RWPE2 (cell line): ENCODE measurements at regions not wholly inside any gene's neighbourhood (a gene's known extent, or its start where the extent isn't known, plus 50 kb on each side); places are given as distances from the start of the nearest gene placed in this dataset.
A peak's percentile ranks its signal among the peaks of the same experiment; 100 is the strongest.
"Not testable (repeated sequence)": the region's sequence is repeated elsewhere in the genome, so short reads cannot be mapped to it uniquely, and the experiment has no call there.

Source experiments
- ATAC-seq: fragments of 200-7000 bp; cut with Tn5 transposase; 3 replicates; pipeline ENCODE4 v1.9.1; 2021; ENCODE audit warnings: low read depth
- DNase-seq: peaks from one replicate; pipeline ENCODE4 v3.0.0-alpha.2; 2020; ENCODE audit warnings: low spot score
- H3K27ac ChIP-seq: fragments of 450-650 bp; 2 replicates; pipeline ENCODE4 v1.5.1; 2017; ENCODE audit warnings: mild to moderate bottlenecking; ENCODE audit not compliant: poor library complexity, severe bottlenecking
- H3K27me3 ChIP-seq: fragments of 250-450 bp; sonication (Bioruptor Pico); 2 replicates; pipeline ENCODE4 v1.5.1; 2021; ENCODE audit warnings: mild to moderate bottlenecking, moderate library complexity; ENCODE audit not compliant: insufficient read depth, poor library complexity, severe bottlenecking
- H3K36me3 ChIP-seq: fragments of 250-450 bp; sonication (Bioruptor Pico); 2 replicates; pipeline ENCODE4 v1.5.1; 2020; ENCODE audit warnings: low read depth, mild to moderate bottlenecking, moderate library complexity
- H3K4me1 ChIP-seq: fragments of 250-450 bp; sonication (Bioruptor Pico); 2 replicates; pipeline ENCODE4 v1.5.1; 2021; ENCODE audit warnings: mild to moderate bottlenecking, moderate library complexity; ENCODE audit not compliant: insufficient read depth, poor library complexity, severe bottlenecking
- H3K4me3 ChIP-seq: fragments of 250-450 bp; sonication (Bioruptor Pico); 2 replicates; pipeline ENCODE4 v1.5.1; 2021; ENCODE audit warnings: mild to moderate bottlenecking, moderate library complexity; ENCODE audit not compliant: severe bottlenecking
- H3K9me3 ChIP-seq: fragments of 250-450 bp; sonication (Bioruptor Pico); 2 replicates; pipeline ENCODE4 v1.5.1; 2021; ENCODE audit warnings: mild to moderate bottlenecking, moderate library complexity; ENCODE audit not compliant: severe bottlenecking

DNA sequence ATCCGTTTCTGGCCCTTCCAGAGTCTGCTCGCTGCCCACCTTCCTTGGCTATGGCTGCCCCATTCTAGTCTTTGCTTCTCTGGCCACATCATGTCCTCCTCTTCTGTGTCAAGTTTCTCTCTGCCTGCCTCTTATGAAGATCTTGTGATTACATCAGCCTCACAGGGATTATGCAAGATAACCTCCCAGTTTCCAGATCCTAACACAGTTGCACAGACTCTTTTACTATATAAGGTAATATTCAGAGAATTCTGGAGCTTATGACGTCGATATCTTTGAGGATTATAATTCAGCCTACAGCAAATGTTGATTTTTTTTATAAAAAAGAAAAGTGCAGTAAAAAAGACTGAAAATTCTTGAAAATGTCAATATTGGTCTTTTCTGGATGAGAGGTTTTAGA lies 97.2 kb upstream of the CRYM start:
- not testable (repeated sequence) for H3K27ac ChIP-seq, H3K4me1 ChIP-seq, H3K9me3 ChIP-seq, H3K4me3 ChIP-seq, H3K27me3 ChIP-seq, DNase-seq, H3K36me3 ChIP-seq
- ATAC-seq, result peak; percentile 46; the same call in 2 of the 3 replicates

DNA sequence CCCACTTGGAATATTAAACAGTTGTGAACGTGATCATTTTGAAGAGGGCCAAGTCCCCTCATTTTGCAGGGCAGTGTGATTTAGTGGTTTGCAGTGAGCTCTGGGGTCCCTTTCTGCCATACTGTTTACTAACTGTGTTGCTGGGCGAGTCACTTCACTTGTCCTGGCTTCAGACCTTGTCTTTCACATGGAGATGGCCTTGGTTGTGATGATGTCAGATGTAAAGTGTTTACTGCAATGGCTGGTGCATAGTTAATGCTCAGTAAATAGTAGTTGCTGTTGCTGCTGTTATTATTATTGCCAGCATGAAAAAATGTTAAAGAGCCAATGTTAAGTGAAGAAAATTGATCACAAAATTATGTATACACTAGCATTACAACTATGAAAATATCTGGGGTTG lies 95.4 kb upstream of the CRYM start:
- H3K36me3 ChIP-seq, H3K9me3 ChIP-seq, ATAC-seq, H3K4me3 ChIP-seq, H3K27ac ChIP-seq, DNase-seq, H3K27me3 ChIP-seq, H3K4me1 ChIP-seq: not testable (repeated sequence)

DNA sequence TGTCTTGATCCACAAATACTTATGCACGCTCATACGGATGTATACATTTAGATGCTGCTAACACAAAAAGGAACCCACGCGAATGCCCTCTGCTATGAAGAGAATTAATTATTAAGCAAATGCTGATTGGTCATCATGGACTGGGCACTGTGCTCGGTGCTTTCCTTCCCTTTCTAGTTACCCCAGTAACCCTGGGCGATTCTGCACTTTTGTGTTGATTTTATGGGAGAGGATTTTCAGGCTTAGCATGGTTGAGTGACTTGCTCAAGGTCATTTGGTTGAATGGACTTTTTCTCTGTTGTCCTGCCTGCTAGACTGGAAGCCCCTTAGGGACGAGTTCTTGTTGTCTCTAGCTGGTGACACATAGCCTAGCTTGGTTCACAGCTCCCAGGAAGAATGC lies 94.8 kb upstream of the CRYM start:
- not testable (repeated sequence) for H3K27me3 ChIP-seq, H3K36me3 ChIP-seq, H3K4me3 ChIP-seq, ATAC-seq, H3K9me3 ChIP-seq, H3K27ac ChIP-seq, H3K4me1 ChIP-seq, DNase-seq

DNA sequence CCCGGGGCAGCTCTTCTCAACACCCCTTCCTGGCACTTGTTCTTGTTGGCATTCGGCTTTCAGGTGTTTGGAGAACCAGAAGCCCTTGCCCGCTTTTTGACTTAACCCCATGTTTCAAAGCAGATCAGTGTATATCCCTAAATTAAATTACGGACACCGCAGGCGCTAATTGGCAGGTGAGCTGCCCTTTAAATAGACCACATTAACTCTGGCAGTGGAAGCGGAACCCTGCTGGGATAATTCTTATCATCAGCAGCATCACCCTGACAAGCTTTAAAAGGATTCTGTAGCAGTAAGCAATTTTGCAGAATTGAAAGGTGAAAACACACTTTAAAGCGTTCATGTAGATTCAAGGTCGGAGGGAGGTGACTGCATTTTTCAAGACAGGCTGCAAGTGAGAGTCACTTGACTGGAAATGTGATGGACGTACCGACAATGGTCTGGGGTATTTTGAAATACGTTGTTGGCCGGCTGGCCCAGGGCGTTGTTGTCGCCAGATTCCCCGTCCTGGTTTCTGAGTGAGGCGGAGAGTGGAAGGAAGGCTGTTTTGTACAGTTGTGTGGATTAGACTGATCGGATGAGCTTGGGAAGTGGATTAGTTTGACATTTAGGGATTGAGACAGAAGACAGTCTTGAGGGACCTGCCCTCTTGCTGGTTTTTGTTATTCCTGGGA lies 94.2 kb upstream of the CRYM start:
- H3K4me1 ChIP-seq, H3K27me3 ChIP-seq, H3K36me3 ChIP-seq, DNase-seq, H3K27ac ChIP-seq, ATAC-seq, H3K4me3 ChIP-seq, H3K9me3 ChIP-seq: not testable (repeated sequence)

DNA sequence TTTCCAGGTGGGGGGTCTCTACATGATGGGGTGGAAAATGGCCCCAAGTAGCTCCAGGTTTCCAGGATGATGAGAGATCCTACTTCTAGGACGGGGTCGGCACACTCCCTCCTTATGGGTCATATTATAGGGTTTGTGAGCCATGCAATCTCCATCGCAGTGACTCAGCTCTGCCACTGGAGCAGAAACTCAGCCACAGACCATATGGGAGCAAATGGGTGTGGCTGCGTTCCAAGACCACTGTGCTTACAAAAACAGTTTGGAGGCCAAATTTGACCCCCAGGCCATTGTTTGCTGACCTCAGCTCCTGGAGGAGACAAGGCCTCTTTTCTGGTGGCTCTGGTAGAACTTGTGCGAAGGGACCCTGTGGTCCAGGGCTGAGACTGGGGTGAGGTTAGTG lies 92.7 kb upstream of the CRYM start:
- ATAC-seq, result peak; percentile 65
- not testable (repeated sequence) for H3K9me3 ChIP-seq, DNase-seq, H3K4me3 ChIP-seq, H3K27me3 ChIP-seq, H3K36me3 ChIP-seq, H3K27ac ChIP-seq, H3K4me1 ChIP-seq

DNA sequence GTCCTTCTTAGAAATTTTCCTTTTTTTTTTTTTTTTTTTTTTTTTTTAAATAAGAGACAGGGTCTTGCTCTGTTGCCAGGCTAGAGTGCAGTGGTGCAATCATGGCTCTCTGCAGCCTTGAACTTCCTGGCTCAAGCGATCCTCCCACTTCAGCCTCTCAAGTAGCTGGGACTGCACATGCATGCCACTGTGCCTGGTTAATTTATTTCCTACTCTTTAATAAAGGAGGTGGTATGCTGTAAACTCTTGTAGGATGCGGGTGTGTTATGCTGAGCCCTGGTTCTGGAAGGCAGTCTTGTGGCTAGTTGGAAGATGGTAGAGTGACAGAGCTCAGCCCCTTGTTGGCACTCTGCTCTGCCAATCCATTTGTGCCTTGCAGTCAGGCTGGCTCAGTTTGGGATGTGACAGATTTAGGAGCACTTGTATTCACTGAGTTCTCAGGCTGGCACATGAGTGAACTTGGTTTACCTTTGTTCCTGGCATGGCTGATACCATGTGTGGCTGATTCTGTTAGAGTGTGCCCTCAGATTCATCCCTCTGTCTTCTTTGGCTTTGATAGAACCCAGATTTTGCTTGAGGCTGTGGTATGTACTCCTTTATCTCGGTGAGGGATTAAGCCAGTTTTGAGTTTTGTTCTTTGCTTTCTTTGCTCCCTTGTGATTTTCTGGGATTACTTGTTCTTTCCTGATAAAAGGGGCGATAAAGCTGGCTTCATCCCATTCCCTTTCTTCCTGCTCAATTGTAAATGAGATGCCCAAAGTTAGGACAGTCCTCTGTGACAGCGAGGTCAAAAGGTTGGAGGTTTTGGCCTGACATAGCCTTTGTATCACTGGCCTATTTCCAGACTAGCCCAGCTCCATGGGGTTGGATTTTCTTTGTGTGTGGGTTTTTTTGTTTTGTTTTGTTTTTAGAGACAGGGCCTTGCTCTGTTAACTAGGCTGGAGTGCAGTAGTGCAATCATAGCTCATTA lies 91.2 kb upstream of the CRYM start:
- not testable (repeated sequence) for ATAC-seq, H3K4me3 ChIP-seq, DNase-seq, H3K4me1 ChIP-seq, H3K9me3 ChIP-seq, H3K27ac ChIP-seq, H3K36me3 ChIP-seq, H3K27me3 ChIP-seq

DNA sequence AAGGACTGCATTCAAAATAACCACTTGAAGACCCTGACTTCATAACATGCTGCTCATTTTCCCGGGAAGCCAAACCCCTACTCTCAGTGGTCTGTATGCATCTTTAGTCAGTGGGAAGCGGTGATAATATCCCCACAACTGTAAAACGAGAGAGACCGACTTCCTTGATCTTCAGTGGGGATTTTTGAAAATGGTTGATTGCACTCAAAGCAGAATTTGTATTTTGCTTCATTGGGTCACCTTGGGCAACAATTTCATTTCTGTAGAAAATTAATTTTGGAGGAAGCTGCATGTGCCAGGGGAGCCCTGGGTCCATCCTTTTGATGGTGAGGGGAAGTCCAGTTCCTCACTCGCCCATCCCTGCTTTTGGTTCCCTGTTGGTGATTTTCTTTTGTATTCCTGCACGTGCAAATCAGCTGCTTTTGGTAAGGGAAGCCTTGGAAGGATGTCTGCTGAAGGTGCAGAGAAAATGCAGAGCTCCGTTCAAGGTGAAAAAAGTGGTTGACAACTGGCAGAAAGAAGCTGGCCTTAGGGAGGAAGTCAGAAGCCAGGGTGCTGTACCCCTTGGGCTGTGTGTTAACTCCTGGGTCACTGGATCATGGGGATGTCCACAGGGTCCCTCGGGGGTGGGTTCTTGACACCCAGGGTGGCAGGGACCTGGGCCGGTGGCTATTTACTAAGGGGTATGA lies 89.8 kb upstream of the CRYM start:
- DNase-seq, H3K9me3 ChIP-seq, H3K27me3 ChIP-seq, H3K27ac ChIP-seq, H3K36me3 ChIP-seq, H3K4me3 ChIP-seq, ATAC-seq: not testable (repeated sequence)
- H3K4me1 ChIP-seq, result peaks cover 11% of the 10 kb centered on the region

DNA sequence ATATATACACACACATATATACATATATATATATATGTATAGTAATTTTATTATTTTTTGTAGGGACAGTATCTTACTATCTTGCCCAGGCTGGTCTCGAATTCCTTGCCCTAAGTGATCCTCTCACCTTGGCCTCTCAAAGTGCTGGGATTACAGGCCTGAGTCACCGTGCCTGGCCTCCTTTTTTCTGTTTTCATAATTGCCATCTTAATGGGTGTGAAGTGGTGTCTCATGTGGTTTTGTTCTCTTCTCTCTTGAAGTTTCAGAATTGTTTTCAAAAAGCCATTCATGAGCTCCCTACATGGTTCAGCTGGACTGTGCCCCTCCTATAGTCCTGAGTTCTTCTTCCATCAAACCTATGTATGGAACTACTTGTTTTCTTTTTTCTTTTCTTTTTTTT lies 88.9 kb upstream of the CRYM start:
- H3K27ac ChIP-seq, DNase-seq, H3K27me3 ChIP-seq, H3K9me3 ChIP-seq, H3K36me3 ChIP-seq, H3K4me3 ChIP-seq, ATAC-seq: not testable (repeated sequence)
- peaks cover 11% of the 10 kb centered on the region for H3K4me1 ChIP-seq

DNA sequence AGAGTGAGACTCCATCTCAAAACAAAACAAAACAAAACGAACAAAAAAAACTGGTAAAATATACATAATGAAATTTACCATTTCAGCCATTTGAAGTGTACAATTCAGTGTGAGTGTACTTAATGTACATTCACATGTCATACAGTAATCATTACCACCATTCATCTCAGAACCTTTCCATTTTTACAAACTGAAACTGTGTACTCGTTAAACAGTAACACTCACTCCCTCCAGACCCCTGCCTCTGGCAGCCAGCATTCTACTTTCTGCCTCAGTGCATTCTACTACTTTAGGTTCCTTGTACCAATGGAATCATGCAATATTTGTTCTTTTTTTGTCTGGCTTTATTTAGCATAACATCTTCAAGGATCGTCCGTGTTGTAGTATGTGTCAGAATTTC lies 87.5 kb upstream of the CRYM start:
- not testable (repeated sequence) for DNase-seq, H3K4me3 ChIP-seq, H3K9me3 ChIP-seq, H3K27me3 ChIP-seq, ATAC-seq, H3K36me3 ChIP-seq, H3K27ac ChIP-seq
- H3K4me1 ChIP-seq, result peaks cover 11% of the 10 kb centered on the region

DNA sequence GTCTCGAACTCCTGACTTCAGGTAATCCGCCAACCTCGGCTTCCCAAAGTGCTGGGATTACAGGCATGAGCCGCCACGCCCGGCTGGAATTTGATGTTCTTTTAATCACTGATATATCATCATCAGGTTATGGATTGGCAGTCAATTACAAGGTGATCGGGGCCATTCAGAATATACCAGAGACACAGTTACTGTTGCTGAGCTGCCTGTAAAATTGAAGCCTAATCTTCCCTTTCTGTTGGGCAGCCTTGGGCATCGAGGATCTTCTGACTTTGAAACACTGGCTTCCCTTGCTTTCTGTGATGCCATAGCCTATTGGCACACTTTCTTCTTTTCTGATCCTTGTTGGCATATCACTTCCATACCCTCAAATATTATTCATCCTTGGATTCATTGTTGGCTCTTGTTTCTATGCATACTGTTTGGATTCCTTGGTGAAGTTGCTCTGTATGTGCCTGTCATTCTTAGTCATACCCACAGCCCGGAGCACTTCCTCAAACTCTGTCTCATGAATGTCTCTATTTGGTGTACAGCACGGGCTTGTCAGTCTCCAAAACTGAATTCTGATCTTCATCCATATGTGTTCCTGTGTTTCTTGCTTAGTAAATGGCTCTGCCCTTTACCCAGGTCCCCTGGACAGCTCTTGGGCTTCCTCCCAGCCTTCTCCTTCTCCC lies 85.6 kb upstream of the CRYM start:
- not testable (repeated sequence) for DNase-seq, H3K27me3 ChIP-seq, H3K36me3 ChIP-seq, H3K9me3 ChIP-seq, H3K4me3 ChIP-seq
- H3K27ac ChIP-seq, result peak overlapping the region; percentile 70
- peaks cover 11% of the 10 kb centered on the region for H3K4me1 ChIP-seq
- ATAC-seq, result peak; percentile 100
